ENCODE measurements at regions not wholly inside any gene's neighbourhood (a gene's known extent, or its start where the extent isn't known, plus 50 kb on each side); places are given as distances from the start of the nearest gene placed in this dataset.

DNA sequence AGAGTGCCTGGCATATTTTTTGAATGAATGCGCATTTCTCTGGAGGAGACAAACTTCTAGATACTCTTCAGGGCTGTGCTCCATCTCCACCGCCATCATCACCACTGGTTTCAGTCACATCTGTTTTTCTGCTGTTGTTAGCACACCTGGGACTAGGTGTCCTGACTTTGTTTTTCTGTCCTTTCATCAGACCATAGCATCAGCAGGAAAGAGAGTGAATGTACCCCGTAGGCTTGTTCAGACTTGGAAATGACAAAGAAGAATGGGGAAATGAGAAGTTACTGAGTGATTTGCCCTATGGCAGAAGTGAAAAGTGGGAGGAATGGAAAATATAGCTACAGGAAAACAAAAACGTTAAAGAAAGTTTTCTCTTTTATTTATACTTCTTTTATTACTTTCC is 965.2 kb upstream of the FANCL start:
- CTCF ChIA-PET = no interaction called here
- POLR2A ChIA-PET = no interaction called here
- DNase-seq (ENCODE audit: extremely low spot score) = no peak
- TF ChIP-seq CTBP1 (IDR thresholded peaks at IDR 0.05; ENCODE audit: borderline replicate concordance) (no peak), L3MBTL2 (conservative IDR thresholded peaks at IDR 0.05) (no peak), SUZ12 (IDR thresholded peaks at IDR 0.05) (no peak), ARNT (IDR thresholded peaks at IDR 0.05) (no peak), FOXM1 (IDR thresholded peaks at IDR 0.05; ENCODE audit: borderline replicate concordance) (no peak), NFRKB (IDR thresholded peaks at IDR 0.05) (no peak), ELF4 (IDR thresholded peaks at IDR 0.05) (no peak)
- TF ChIP-seq, protein P1, sequence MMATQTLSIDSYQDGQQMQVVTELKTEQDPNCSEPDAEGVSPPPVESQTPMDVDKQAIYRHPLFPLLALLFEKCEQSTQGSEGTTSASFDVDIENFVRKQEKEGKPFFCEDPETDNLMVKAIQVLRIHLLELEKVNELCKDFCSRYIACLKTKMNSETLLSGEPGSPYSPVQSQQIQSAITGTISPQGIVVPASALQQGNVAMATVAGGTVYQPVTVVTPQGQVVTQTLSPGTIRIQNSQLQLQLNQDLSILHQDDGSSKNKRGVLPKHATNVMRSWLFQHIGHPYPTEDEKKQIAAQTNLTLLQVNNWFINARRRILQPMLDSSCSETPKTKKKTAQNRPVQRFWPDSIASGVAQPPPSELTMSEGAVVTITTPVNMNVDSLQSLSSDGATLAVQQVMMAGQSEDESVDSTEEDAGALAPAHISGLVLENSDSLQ (IDR thresholded peaks at IDR 0.05) = no peak

DNA sequence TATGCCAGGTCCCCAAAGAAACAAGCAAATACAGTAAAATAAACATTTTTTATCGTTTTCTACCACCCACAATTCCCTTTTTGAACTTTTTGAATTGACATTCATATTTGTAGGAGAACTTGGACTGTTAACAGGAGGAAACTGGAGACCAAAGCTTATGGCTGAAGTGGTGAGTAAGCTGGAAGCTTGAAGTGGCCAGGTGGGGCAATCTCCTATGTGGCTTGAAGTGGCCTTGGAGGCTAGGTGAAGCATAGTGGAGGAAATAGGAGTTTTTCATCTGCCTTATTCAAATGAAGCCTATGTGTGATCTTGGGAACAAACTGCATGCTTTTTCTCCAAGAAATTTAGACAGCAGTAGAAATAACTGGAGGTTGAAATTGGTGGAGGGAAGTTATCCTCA is 962.9 kb upstream of the FANCL start:
- ChIA-PET POLR2A (no interaction called here), CTCF (no interaction called here)
- no peak for TF ChIP-seq ARNT (IDR thresholded peaks at IDR 0.05)
- no peak for TF ChIP-seq BHLHE40 (IDR thresholded peaks at IDR 0.05; ENCODE audit: borderline replicate concordance)
- no peak for TF ChIP-seq HDGF (IDR thresholded peaks at IDR 0.05; ENCODE audit: borderline replicate concordance)
- TF ChIP-seq ZNF384 (IDR thresholded peaks at IDR 0.05) = no peak
- TF ChIP-seq, protein P1 (IDR thresholded peaks at IDR 0.05) = no peak
- TF ChIP-seq NFRKB (IDR thresholded peaks at IDR 0.05) = no peak
- DNase-seq (ENCODE audit: extremely low spot score) = no peak

DNA sequence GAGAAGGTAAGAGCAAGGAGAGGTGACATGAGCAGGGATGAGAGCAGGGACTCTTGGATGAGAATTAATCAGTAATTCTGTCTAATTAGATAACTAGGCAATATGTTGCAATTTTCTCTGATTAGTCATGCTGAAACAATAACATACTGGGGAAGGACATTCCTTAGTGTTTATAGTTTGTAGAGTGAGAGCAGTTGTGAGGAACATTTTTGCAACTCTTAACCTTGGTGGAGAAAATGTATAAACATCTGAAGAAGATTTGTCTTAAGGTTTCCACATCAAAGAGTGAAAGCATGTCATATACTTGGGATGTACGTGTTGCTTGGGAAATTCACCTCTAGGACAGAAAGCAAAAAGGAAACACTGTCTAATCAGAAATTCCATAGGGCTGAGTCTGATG is 955.4 kb upstream of the FANCL start:
- DNase-seq (ENCODE audit: extremely low spot score) = no peak
- no peak for TF ChIP-seq HDGF (IDR thresholded peaks at IDR 0.05; ENCODE audit: borderline replicate concordance)
- TF ChIP-seq SP1 (IDR thresholded peaks at IDR 0.05) = no peak
- no peak for TF ChIP-seq FOXK2 (IDR thresholded peaks at IDR 0.05)
- no peak for TF ChIP-seq BHLHE40 (IDR thresholded peaks at IDR 0.05; ENCODE audit: borderline replicate concordance)
- no peak for TF ChIP-seq FOXM1 (IDR thresholded peaks at IDR 0.05; ENCODE audit: borderline replicate concordance)
- TF ChIP-seq ELF4 (IDR thresholded peaks at IDR 0.05) = no peak
- TF ChIP-seq LEF1 (IDR thresholded peaks at IDR 0.05; ENCODE audit: borderline replicate concordance) = no peak
- no peak for TF ChIP-seq TARDBP (IDR thresholded peaks at IDR 0.05)
- no peak for TF ChIP-seq NFRKB (IDR thresholded peaks at IDR 0.05)
- TF ChIP-seq FOXA1 (IDR thresholded peaks at IDR 0.05) = no peak
- TF ChIP-seq SUZ12 (IDR thresholded peaks at IDR 0.05) = no peak
- no peak for TF ChIP-seq L3MBTL2 (conservative IDR thresholded peaks at IDR 0.05)
- no peak for TF ChIP-seq ARNT (IDR thresholded peaks at IDR 0.05)
- TF ChIP-seq ZNF384 (IDR thresholded peaks at IDR 0.05) = no peak
- TF ChIP-seq, protein P1 (IDR thresholded peaks at IDR 0.05) = no peak
- no peak for TF ChIP-seq CTBP1 (IDR thresholded peaks at IDR 0.05; ENCODE audit: borderline replicate concordance)
- ChIA-PET CTCF (no interaction called here), POLR2A (no interaction called here)

DNA sequence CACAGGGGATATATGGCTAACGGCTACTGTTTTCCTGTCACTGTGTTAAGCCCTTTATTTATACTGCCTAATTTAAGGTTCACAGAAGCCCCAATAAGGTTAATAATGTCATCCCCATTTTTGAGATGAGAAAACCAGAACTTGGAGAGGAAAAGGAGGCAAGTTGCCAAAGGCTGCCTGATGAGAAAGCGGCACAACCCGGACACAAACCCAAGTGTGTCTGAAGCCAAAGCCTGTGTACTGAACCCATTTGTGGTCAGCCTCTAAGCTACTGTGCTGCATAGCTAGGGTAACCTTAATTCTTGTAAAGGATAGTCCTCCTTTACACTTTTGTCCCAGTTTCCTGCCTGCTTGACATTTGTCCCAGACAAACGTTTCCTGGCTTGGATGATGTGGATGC is 954.7 kb upstream of the FANCL start:
- DNase-seq (ENCODE audit: extremely low spot score) = no peak
- no peak for TF ChIP-seq TARDBP (IDR thresholded peaks at IDR 0.05)
- no peak for TF ChIP-seq FOXM1 (IDR thresholded peaks at IDR 0.05; ENCODE audit: borderline replicate concordance)
- no peak for TF ChIP-seq ELF4 (IDR thresholded peaks at IDR 0.05)
- no peak for TF ChIP-seq FOXK2 (IDR thresholded peaks at IDR 0.05)
- no peak for TF ChIP-seq HDGF (IDR thresholded peaks at IDR 0.05; ENCODE audit: borderline replicate concordance)
- no peak for TF ChIP-seq ZNF384 (IDR thresholded peaks at IDR 0.05)
- no peak for TF ChIP-seq SP1 (IDR thresholded peaks at IDR 0.05)
- CTCF ChIA-PET = no interaction called here
- POLR2A ChIA-PET = no interaction called here

DNA sequence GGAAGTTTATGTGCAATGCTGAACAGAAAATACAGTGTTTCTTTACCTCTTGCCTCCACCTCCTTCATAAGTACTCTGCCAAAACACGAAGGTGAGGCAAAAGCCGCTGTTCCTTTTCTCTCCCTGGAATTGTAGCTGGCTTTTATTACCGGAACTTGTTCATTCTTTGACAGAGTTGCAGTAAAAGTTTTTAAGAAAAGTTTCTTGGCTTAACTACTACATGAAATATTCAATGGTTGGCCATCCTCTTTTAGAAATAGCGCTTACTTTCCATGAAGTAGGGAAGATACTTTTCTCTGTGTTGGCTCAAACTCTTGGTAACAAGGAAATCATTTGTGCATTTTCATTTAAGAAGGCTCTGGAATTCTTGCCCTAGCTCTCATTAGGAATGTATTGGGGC is 950.7 kb upstream of the FANCL start:
- CTCF ChIA-PET = no interaction called here
- TF ChIP-seq ZNF384 (IDR thresholded peaks at IDR 0.05) = no peak
- TF ChIP-seq BHLHE40 (IDR thresholded peaks at IDR 0.05; ENCODE audit: borderline replicate concordance) = no peak
- no peak for TF ChIP-seq LEF1 (IDR thresholded peaks at IDR 0.05; ENCODE audit: borderline replicate concordance)

DNA sequence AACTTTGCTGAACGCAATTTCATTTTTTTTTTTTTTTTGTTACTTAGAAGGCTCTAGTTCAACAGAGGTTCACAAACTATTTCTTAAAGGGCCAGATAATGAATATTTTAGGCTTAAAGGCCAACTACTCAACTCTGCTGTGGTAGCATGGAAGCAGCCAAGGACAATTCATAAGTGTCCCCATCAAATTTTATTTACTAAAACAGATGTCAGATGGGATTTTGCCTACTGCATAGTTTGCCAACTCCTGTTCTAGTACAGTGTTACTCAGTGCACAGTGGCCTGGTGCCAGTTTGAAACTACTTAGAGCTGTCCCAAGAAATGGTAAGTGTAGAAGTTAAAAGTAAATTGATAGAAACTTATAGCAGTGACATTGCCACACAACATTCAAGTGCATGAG is 949.4 kb upstream of the FANCL start:
- DNase-seq (ENCODE audit: extremely low spot score) = no peak
- ChIA-PET POLR2A (no interaction called here), CTCF (no interaction called here)
- TF ChIP-seq HDGF (IDR thresholded peaks at IDR 0.05; ENCODE audit: borderline replicate concordance) (no peak), LEF1 (IDR thresholded peaks at IDR 0.05; ENCODE audit: borderline replicate concordance) (no peak), FOXA1 (IDR thresholded peaks at IDR 0.05) (no peak), SP1 (IDR thresholded peaks at IDR 0.05) (no peak), ZNF384 (IDR thresholded peaks at IDR 0.05) (no peak), TARDBP (IDR thresholded peaks at IDR 0.05) (no peak), SUZ12 (IDR thresholded peaks at IDR 0.05) (no peak), ARNT (IDR thresholded peaks at IDR 0.05) (no peak), L3MBTL2 (conservative IDR thresholded peaks at IDR 0.05) (no peak), FOXM1 (IDR thresholded peaks at IDR 0.05; ENCODE audit: borderline replicate concordance) (no peak)
- TF ChIP-seq, protein P1 (IDR thresholded peaks at IDR 0.05) = no peak

More for the DNA sequence above, 950.7 kb upstream of the FANCL start:
- DNase-seq (ENCODE audit: extremely low spot score) = no peak
- POLR2A ChIA-PET = no interaction called here

Measured in HEK293T (cell line).